Keratinocyte (primary cell): ENCODE measurements at regions not wholly inside any gene's neighbourhood (a gene's known extent, or its start where the extent isn't known, plus 50 kb on each side); places are given as distances from the start of the nearest gene placed in this dataset.

Source experiments
- DNase-seq: peaks from one replicate; pipeline ENCODE4 v3.0.0-alpha.2; 2011; ENCODE audit warnings: low read depth, missing footprints, low spot score
- FAIRE-seq: peaks from 2 replicates; lab custom pipeline; 2011; peaks lifted over from hg19 to GRCh38; lab: Jason Lieb, UNC
- H2AFZ ChIP-seq: 2 replicates; pipeline ENCODE4 v1.6.0; 2012; ENCODE audit warnings: low read length, control low read depth, inconsistent platforms; ENCODE audit not compliant: control insufficient read depth
- H3K27ac ChIP-seq: 2 replicates; pipeline ENCODE4 v1.5.1; 2011; ENCODE audit warnings: low read length; ENCODE audit not compliant: control insufficient read depth, insufficient read depth
- H3K27me3 ChIP-seq: 3 replicates; pipeline ENCODE4 v1.6.0; 2011; ENCODE audit warnings: low read length; ENCODE audit not compliant: control insufficient read depth, insufficient read depth; ENCODE audit errors: extremely low read depth
- H3K36me3 ChIP-seq, 2 experiments: 2 replicates in 1 of 2; 3 replicates in 1 of 2; pipeline ENCODE4 v1.5.1; 2011; ENCODE audit warnings: low read length in 2 of 2, mild to moderate bottlenecking in 1 of 2; ENCODE audit not compliant: control insufficient read depth in 2 of 2, insufficient read depth in 2 of 2; ENCODE audit errors: extremely low read depth in 1 of 2
- H3K4me1 ChIP-seq: 3 replicates; pipeline ENCODE4 v1.5.1; 2011; ENCODE audit warnings: low read length; ENCODE audit not compliant: control insufficient read depth, insufficient read depth; ENCODE audit errors: extremely low read depth
- H3K4me2 ChIP-seq: 3 replicates; pipeline ENCODE4 v1.6.0; 2011; ENCODE audit warnings: low read depth, low read length; ENCODE audit not compliant: control insufficient read depth, insufficient read depth; ENCODE audit errors: extremely low read depth
- H3K4me3 ChIP-seq, 3 experiments: fragments of 200-600 bp in 1 of 3; sonication (generic) in 1 of 3; 2 replicates in 2 of 3; 3 replicates in 1 of 3; pipeline ENCODE4 v1.5.1; 2011 to 2016; ENCODE audit warnings: low read length in 3 of 3, mild to moderate bottlenecking in 3 of 3, control low read depth in 2 of 3, inconsistent platforms in 1 of 3, low read depth in 1 of 3, mixed read lengths in 1 of 3, mixed run types in 1 of 3, moderate library complexity in 1 of 3; ENCODE audit not compliant: control insufficient read depth in 2 of 3, insufficient read depth in 2 of 3; ENCODE audit errors: extremely low read depth in 1 of 3
- H3K79me2 ChIP-seq: 2 replicates; pipeline ENCODE4 v1.6.0; 2012; ENCODE audit warnings: low read length; ENCODE audit not compliant: control insufficient read depth, insufficient read depth
- H3K9ac ChIP-seq: 3 replicates; pipeline ENCODE4 v1.6.0; 2011; ENCODE audit warnings: low read length; ENCODE audit not compliant: control insufficient read depth, insufficient read depth; ENCODE audit errors: extremely low read depth
- H3K9me1 ChIP-seq: 3 replicates; pipeline ENCODE4 v1.6.0; 2011; ENCODE audit warnings: low read length; ENCODE audit not compliant: control insufficient read depth, insufficient read depth; ENCODE audit errors: extremely low read depth
- H3K9me3 ChIP-seq: 2 replicates; pipeline ENCODE4 v1.5.1; 2012; ENCODE audit warnings: low read depth, low read length; ENCODE audit not compliant: control insufficient read depth
- H4K20me1 ChIP-seq: 3 replicates; pipeline ENCODE4 v1.6.0; 2011; ENCODE audit warnings: low read length; ENCODE audit not compliant: control insufficient read depth, insufficient read depth; ENCODE audit errors: extremely low read depth
- CTCF ChIP-seq, 3 experiments: IDR thresholded peaks in 1 of 3; conservative IDR thresholded peaks in 1 of 3; optimal IDR thresholded peaks in 1 of 3; 2 replicates in 2 of 3; 3 replicates in 1 of 3; pipeline versions ENCODE3 to v1.5.1; 2011; ENCODE audit warnings: low read length in 3 of 3, mild to moderate bottlenecking in 3 of 3, moderate library complexity in 2 of 3, control low read depth in 1 of 3, inconsistent platforms in 1 of 3; ENCODE audit not compliant: insufficient read depth in 2 of 3; ENCODE audit errors: extremely low read depth in 1 of 3
- EZH2 ChIP-seq: IDR thresholded peaks from one replicate; pipeline ENCODE4 v1.6.1; 2012; ENCODE audit warnings: inconsistent platforms, mild to moderate bottlenecking, low read length, moderate library complexity
- dilution Hi-C: fragments of 300-500 bp; cut with MboI; formaldehyde crosslinking; loops from one replicate; pipeline ENCODE4 v1.7.0; 2020; ENCODE audit warnings: low sequenced_read_pairs; ENCODE audit not compliant: extremely low pct_ligation_motif_present

- H3K9me1 ChIP-seq = no peaks in the 10 kb centered on the region
- H2AFZ ChIP-seq = no peak overlapping the region
- H3K36me3 ChIP-seq = no peaks in the 10 kb centered on the region
- DNase-seq = no peak
- H3K27me3 ChIP-seq = no peaks in the 10 kb centered on the region
- H3K27ac ChIP-seq = no peak overlapping the region
- no peaks in the 10 kb centered on the region for H3K9me3 ChIP-seq
- no peak for FAIRE-seq
- no peak for TF ChIP-seq EZH2
- TF ChIP-seq CTCF (optimal IDR thresholded peaks at IDR 0.05 in 1 of 3, IDR thresholded peaks at IDR 0.05 in 1 of 3, conservative IDR thresholded peaks at IDR 0.05 in 1 of 3; ENCODE audit: extremely low read depth in 1 of 3, insufficient read depth in 2 of 3, low read length in 3 of 3) = no peak
- no peak overlapping the region for H3K4me2 ChIP-seq
- H3K79me2 ChIP-seq = no peaks in the 10 kb centered on the region
- dilution Hi-C loops = no loop called here
- no peaks in the 10 kb centered on the region for H4K20me1 ChIP-seq
- H3K9ac ChIP-seq = no peak overlapping the region
- H3K4me3 ChIP-seq = no peak overlapping the region
- H3K4me1 ChIP-seq = no peaks in the 10 kb centered on the region
These were observed 83.1 kb upstream of the DAB1 start for GRCh38 chr1:57506941-57507340.

- Histone ChIP-seq H3K36me3 (no peaks in the 10 kb centered on the region), H3K9me1 (no peaks in the 10 kb centered on the region), H3K79me2 (no peaks in the 10 kb centered on the region), H3K9me3 (no peaks in the 10 kb centered on the region), H3K4me3 (no peak overlapping the region), H2AFZ (no peak overlapping the region), H3K4me2 (no peak overlapping the region), H3K27ac (no peak overlapping the region), H3K27me3 (no peaks in the 10 kb centered on the region), H3K4me1 (no peaks in the 10 kb centered on the region), H4K20me1 (no peaks in the 10 kb centered on the region), H3K9ac (no peak overlapping the region)
- DNase-seq (no peak), FAIRE-seq (no peak)
- dilution Hi-C loops = no loop called here
- TF ChIP-seq CTCF (optimal IDR thresholded peaks at IDR 0.05 in 1 of 3, IDR thresholded peaks at IDR 0.05 in 1 of 3, conservative IDR thresholded peaks at IDR 0.05 in 1 of 3; ENCODE audit: extremely low read depth in 1 of 3, insufficient read depth in 2 of 3, low read length in 3 of 3) (no peak), EZH2 (no peak)
These were observed 79.5 kb upstream of the DAB1 start for GRCh38 chr1:57503337-57503736.
